GM12874 (cell line): ENCODE measurements at regions not wholly inside any gene's neighbourhood (a gene's known extent, or its start where the extent isn't known, plus 50 kb on each side); places are given as distances from the start of the nearest gene placed in this dataset.

ENCODE experiments used
- TF ChIP-seq, protein P1 (sequence below): IDR thresholded peaks from 2 replicates; pipeline ENCODE4 v1.5.1; 2011; ENCODE audit warnings: low read depth, mild to moderate bottlenecking, control low read depth, low read length, moderate library complexity; ENCODE audit not compliant: insufficient read depth

- TF ChIP-seq, protein P1, sequence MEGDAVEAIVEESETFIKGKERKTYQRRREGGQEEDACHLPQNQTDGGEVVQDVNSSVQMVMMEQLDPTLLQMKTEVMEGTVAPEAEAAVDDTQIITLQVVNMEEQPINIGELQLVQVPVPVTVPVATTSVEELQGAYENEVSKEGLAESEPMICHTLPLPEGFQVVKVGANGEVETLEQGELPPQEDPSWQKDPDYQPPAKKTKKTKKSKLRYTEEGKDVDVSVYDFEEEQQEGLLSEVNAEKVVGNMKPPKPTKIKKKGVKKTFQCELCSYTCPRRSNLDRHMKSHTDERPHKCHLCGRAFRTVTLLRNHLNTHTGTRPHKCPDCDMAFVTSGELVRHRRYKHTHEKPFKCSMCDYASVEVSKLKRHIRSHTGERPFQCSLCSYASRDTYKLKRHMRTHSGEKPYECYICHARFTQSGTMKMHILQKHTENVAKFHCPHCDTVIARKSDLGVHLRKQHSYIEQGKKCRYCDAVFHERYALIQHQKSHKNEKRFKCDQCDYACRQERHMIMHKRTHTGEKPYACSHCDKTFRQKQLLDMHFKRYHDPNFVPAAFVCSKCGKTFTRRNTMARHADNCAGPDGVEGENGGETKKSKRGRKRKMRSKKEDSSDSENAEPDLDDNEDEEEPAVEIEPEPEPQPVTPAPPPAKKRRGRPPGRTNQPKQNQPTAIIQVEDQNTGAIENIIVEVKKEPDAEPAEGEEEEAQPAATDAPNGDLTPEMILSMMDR = no peak
These were observed 176.0 kb upstream of the FREM1 start for GRCh38 chr9:15086156-15086763.

DNA sequence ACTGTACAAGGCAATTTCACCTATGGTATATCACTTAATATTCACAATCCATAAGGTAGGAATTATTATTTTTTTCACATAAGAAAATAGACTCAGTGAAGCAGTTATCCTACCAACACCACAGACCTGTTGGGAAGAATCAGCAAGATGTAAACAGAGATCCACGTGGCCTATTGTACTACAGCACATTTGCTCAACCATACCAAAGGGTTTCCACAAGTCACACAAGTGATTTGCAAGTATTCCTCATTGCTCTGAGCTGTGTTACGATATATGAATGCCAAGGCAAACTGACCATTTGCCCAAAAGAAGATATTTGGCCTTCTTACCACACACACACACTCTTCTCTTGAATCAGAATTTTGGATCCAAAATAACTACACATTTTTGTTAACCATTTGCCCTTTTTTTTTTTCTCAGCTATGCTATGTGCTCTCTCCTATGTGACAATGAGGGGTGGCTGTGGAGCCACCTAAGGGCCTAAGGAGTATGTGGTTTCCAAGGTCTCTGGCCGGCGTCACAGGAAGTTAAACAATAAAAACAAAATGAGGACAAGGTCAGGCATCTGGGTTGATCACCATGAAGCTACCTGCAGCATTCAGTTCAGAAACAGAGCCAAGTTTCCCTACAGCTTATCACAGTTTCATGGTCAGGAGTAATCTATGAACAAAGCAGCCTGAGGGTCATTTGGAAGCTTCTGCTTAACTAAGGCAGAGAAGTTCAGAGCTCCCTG is 171.0 kb upstream of the FREM1 start:
- TF ChIP-seq, protein P1 = no peak

GRCh38 chr9:15080401-15080800 is 170.2 kb upstream of the FREM1 start:
- TF ChIP-seq, protein P1 = no peak

DNA sequence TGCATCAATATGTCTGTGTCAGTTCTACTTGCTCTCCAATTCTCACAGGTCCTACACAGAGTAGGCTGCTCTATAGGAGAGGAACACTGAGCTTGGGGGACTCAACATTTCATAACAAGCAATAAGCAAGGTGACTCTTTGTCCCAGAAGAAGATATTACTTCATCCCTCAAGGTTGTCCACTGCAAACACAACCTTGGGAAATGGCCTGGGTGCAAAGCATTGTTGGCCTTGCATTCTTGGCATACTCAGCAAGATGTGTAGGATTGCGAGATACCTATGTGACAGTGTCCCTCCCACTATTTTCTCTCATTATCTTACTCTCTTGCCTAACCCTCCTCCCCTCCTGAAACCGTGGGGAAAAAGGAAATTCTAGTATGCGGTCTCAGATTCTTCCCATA is 169.8 kb upstream of the FREM1 start:
- TF ChIP-seq, protein P1 = no peak

- TF ChIP-seq, protein P1 = no peak
These were observed 167.9 kb upstream of the FREM1 start for GRCh38 chr9:15077946-15078729.

- TF ChIP-seq, protein P1 = no peak
These were observed 163.4 kb upstream of the FREM1 start for GRCh38 chr9:15073620-15074019.

GRCh38 chr9:15070716-15071115 is 160.5 kb upstream of the FREM1 start:
- TF ChIP-seq, protein P1 = no peak
